ENCODE measurements at regions not wholly inside any gene's neighbourhood (a gene's known extent, or its start where the extent isn't known, plus 50 kb on each side); places are given as distances from the start of the nearest gene placed in this dataset.

GRCh38 chr2:38446906-38447561, 70.0 kb upstream of the ATL2 start:
- H3K27ac ChIP-seq: no peak overlapping the region
- TF ChIP-seq, protein P1, sequence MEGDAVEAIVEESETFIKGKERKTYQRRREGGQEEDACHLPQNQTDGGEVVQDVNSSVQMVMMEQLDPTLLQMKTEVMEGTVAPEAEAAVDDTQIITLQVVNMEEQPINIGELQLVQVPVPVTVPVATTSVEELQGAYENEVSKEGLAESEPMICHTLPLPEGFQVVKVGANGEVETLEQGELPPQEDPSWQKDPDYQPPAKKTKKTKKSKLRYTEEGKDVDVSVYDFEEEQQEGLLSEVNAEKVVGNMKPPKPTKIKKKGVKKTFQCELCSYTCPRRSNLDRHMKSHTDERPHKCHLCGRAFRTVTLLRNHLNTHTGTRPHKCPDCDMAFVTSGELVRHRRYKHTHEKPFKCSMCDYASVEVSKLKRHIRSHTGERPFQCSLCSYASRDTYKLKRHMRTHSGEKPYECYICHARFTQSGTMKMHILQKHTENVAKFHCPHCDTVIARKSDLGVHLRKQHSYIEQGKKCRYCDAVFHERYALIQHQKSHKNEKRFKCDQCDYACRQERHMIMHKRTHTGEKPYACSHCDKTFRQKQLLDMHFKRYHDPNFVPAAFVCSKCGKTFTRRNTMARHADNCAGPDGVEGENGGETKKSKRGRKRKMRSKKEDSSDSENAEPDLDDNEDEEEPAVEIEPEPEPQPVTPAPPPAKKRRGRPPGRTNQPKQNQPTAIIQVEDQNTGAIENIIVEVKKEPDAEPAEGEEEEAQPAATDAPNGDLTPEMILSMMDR (IDR thresholded peaks at IDR 0.05): no peak
- no peaks in the 10 kb centered on the region for H3K36me3 ChIP-seq
- no peaks in the 10 kb centered on the region for H3K27me3 ChIP-seq
- H3K4me1 ChIP-seq: peaks cover 14% of the 10 kb centered on the region
- DNase-seq: no peak
- ATAC-seq: no peak
- intact Hi-C loops (cut with DNase I): no loop called here
- H3K9me3 ChIP-seq: no peaks in the 10 kb centered on the region
- H3K4me3 ChIP-seq: no peak overlapping the region

DNA sequence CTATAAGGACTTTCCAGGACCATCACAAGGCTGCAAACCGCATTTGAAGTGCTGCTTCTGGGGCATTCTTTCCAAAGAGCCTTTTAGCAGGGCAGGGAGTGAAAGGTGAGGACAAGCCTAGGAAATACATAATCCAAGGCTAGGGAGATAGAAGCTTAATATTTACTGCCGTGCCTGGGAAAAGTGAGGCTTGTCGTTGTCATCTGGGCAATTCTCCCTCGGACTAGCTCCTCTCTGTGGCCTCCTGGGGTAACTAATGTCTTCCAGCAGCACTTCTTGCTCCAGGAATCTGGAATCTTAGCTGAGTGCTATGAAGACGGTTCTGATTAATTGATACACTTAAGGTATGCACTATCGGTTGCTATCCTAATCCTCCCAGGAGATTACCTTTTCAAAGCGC, 69.3 kb upstream of the ATL2 start:
- intact Hi-C loops (cut with DNase I): no loop called here
- Histone ChIP-seq H3K27ac (no peak overlapping the region), H3K4me1 (peaks cover 14% of the 10 kb centered on the region), H3K4me3 (no peak overlapping the region), H3K36me3 (no peaks in the 10 kb centered on the region), H3K27me3 (no peaks in the 10 kb centered on the region), H3K9me3 (no peaks in the 10 kb centered on the region)
- DNase-seq: no peak
- TF ChIP-seq, protein P1 (IDR thresholded peaks at IDR 0.05): peak; percentile 25
- ATAC-seq: no peak

- no peak overlapping the region for H3K27ac ChIP-seq
- intact Hi-C loops (cut with DNase I): no loop called here
Measured at GRCh38 chr2:38444247-38444646, 67.2 kb upstream of the ATL2 start.

DNA sequence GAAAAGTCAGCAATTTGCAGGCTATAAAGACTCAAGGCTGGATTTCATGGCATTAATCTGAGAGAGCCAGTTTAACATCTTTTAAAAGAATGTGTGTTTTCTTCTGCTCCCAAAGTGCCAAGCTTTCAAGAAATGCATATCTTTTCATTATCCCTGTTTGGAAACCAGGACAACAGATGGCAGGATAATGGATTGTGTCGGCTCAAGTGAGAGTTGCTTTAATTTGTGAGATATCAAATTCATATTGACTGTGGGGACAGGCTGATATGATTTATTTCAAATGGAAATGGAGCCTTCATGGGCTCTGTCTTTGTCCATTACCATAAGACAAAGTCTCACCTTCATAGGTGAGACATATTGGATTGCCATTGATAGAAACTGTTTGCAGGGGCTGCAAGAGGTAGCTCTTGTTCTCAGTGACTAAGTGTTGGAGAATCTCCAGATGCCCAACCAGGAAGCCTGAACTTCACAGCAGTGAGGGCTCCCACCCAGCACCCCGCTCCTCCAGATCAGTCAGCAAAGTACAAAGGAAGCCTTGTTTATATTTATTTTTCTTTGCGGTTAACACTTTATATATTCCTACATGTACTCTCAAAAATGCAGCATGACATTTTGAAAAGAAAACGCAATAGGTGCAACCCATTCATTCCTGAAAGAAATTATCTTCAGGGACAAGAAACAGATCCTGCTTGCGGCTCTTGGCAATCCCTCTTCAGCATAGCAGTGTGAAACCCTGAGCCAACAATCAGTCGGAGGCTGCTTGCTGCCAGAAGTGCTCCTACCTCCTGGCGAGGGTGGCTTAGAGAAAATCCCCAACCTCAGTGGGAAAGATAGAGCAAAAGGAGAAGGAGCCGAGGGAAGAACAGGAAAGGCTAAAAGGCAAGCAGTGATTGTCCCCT, 65.8 kb upstream of the ATL2 start:
- no peaks in the 10 kb centered on the region for H3K36me3 ChIP-seq
- H3K9me3 ChIP-seq: no peaks in the 10 kb centered on the region
- no peak overlapping the region for H3K27ac ChIP-seq
- H3K27me3 ChIP-seq: no peaks in the 10 kb centered on the region
- no peak overlapping the region for H3K4me3 ChIP-seq
- peaks cover 14% of the 10 kb centered on the region for H3K4me1 ChIP-seq
- TF ChIP-seq, protein P1 (IDR thresholded peaks at IDR 0.05): no peak
- ATAC-seq: peak; percentile 43
- no peak for DNase-seq
- intact Hi-C loops (cut with DNase I): no loop called here

More at GRCh38 chr2:38444247-38444646, 67.2 kb upstream of the ATL2 start:
- TF ChIP-seq, protein P1 (IDR thresholded peaks at IDR 0.05): no peak
- peaks cover 14% of the 10 kb centered on the region for H3K4me1 ChIP-seq
- no peak overlapping the region for H3K4me3 ChIP-seq
- no peaks in the 10 kb centered on the region for H3K27me3 ChIP-seq
- H3K9me3 ChIP-seq: no peaks in the 10 kb centered on the region
- ATAC-seq: no peak
- H3K36me3 ChIP-seq: no peaks in the 10 kb centered on the region
- no peak for DNase-seq

- H3K27me3 ChIP-seq: no peaks in the 10 kb centered on the region
- DNase-seq (no peak), ATAC-seq (no peak)
- TF ChIP-seq, protein P1 (IDR thresholded peaks at IDR 0.05): no peak
- H3K4me3 ChIP-seq: no peak overlapping the region
- H3K36me3 ChIP-seq: no peaks in the 10 kb centered on the region
- H3K4me1 ChIP-seq: peaks cover 14% of the 10 kb centered on the region
- no peak overlapping the region for H3K27ac ChIP-seq
- intact Hi-C loops (cut with DNase I): no loop called here
- H3K9me3 ChIP-seq: no peaks in the 10 kb centered on the region
Measured at GRCh38 chr2:38441346-38441745, 64.3 kb upstream of the ATL2 start.
